Erythroblast (primary cell): ENCODE measurements at regions not wholly inside any gene's neighbourhood (a gene's known extent, or its start where the extent isn't known, plus 50 kb on each side); places are given as distances from the start of the nearest gene placed in this dataset.

Experiments
- GATA1 ChIP-seq: IDR thresholded peaks from 2 replicates; pipeline ENCODE4 v1.6.1; 2011; ENCODE audit warnings: low read depth, mild to moderate bottlenecking, control low read depth, low read length, moderate library complexity
- POLR2A ChIP-seq: IDR thresholded peaks from 2 replicates; pipeline ENCODE4 v1.6.1; 2011; ENCODE audit warnings: mild to moderate bottlenecking, low read length

GRCh38 chr22:33119044-33119443 is 60.9 kb upstream of the SYN3 start:
- no peak for TF ChIP-seq POLR2A
- TF ChIP-seq GATA1, result no peak
